Fibroblast of skin of abdomen (primary cell): ENCODE measurements at regions not wholly inside any gene's neighbourhood (a gene's known extent, or its start where the extent isn't known, plus 50 kb on each side); places are given as distances from the start of the nearest gene placed in this dataset.

Source experiments
- DNase-seq: peaks from one replicate; pipeline ENCODE4 v3.0.0-alpha.2; 2013

GRCh38 chr4:55175779-55176231, 50.4 kb upstream of the KDR start:
- peak; percentile 80 for DNase-seq

DNA sequence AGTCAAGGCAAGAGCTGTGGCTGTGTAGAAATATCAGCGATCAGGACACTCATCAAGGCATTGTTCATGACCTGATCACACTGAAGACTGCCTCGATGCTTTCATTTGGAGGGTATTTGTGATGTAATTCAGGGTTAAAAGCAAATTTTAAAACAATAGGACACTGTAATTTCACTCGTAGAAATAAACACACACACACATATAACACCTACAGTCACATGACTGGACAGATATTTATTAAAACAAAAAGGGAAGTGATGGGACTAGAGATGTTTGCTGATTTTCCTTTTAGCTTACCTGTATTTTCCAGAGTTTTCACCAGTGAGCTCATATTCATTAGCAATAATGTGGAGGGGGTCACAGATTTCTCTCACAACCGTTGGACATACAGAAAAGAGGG, 51.1 kb upstream of the KDR start:
- DNase-seq, result no peak

DNA sequence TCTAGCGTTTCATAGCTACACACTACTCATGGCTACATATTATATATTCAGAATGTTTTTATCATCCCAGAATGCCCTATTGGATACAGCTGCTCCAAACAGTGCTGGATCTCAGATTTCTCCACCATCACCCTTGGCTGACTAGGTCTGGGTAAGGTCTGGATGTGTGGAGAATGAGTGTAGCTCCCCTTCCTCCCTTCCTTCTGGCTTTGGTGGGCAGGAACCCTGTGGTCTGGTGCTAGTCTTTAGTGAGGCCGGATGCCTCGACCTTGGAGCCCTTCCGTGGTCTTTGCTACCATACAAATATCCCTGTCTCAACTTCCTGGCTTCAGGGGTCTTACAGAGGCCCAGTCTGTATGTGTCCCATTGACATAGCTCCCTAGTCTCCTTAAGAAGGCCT, 52.1 kb upstream of the KDR start:
- DNase-seq, result no peak

- DNase-seq, result no peak
Measured at GRCh38 chr4:55178226-55179005, 53.0 kb upstream of the KDR start.

DNA sequence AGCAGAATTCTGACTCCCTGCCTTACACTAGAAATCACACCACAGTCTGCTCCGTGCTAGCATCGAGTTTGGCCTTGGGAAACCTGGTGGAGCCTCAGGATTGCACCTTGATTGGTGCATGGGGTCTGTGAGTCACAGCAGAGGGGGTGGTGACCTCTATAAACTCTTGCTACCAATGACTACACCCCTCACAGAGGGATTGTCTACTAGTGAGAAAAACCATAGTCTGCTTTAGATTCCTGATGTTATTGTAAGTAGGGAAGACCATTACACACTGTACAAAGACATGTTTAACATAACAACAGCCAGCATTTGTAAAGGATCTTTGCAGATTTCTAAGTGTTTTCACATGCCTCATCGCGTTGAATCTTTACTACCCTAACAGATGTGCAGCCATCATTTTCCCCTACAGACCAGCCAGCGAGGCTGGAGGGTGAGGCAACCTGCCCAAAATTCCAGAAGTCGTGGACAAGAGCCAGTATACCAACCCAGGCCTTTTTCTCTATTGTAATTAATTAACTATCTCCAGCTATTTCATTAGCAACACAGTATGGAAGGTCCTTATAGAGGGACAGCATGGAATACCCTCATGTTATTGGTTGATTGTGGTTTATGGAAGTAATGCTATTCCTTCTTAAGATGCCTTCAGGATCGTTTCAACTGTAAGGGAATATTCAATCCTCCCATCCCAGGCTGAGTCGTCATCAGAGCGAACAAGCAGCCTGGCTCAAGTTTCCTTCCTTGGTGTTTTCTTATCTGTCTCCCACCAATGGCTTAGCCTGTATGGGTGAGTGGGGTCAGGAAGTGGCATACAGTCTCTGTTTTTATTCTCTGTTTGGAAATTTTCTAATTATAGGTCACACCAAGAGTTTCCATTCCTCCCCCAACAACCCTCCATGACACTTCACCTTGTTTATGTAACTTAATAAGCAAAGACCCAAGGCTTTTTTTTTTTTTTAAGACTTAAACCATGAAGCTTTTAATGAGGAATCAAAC, 55.9 kb upstream of the KDR start:
- DNase-seq, result peak; percentile 24

DNA sequence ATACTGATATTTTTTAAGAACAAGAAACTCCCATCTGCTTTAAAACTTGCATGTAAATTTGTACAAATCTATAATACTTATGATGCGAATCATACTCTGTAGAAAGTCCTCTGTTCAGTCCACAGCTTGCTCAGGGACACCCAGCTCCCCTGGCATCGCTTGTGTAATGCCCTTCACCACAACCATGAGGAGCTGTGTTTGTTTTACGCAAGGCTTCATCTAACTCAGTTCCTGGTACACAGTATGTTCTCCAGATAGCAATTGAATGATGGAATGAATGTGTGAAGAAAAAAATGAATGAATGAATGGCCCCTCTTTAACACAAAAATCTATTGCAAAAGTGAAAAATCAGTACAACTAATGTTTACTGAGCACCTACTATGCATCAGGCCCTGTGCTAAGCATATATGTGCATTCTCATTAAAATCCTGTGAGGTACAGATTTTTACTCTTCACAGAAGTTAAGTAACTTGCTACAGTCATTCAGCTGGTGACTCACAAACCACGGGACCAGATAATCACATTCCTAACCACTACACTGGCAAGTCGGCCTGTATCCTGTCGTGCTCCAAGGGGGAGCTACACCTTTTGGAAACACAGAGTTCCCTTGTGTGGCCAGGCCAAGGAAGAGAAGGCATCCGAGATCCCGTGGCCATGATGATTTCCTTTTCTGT, 58.7 kb upstream of the KDR start:
- DNase-seq, result peak; percentile 92

DNA sequence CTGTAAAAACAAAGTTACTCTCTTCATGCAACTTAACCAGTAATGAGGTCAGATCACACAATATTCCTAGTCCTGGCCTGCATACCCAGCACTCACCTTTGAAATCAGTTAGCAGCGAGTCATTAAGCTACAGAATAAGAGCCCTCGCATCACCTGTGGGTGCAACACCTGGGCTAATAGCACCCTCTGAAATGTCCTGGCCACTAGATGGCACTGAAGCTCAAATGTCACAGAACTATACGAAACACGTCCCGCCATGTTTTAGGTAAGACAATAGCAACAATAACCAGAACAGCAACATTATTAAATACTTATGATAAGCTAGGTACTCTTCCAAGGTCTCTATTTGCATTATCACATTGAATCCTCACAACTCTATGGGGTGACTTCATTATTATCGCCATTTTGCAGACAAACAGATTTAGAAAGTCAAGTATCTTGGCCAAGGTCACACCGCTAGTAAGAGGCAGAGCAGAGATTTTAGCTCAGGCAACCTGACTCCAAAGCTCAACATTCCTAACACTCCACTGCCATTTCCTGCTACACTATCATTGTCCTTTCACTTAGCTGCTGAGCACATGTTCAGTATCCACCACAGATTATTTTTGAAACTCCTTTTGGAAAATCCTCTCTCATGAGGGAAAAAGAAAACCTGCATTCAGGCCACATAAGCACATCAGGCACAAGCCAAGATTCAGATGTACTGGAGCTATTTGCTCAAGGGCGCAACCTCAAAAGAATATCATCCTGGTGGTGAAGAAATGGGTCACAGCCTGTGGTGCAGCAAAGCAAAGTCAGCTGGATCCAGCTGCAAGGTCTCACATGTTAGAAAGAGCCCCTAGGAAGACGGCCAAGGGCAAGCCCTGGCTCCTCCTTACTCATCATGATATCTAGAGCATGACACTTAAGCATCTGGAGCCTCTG, 59.5 kb upstream of the KDR start:
- peak; percentile 57 for DNase-seq

DNA sequence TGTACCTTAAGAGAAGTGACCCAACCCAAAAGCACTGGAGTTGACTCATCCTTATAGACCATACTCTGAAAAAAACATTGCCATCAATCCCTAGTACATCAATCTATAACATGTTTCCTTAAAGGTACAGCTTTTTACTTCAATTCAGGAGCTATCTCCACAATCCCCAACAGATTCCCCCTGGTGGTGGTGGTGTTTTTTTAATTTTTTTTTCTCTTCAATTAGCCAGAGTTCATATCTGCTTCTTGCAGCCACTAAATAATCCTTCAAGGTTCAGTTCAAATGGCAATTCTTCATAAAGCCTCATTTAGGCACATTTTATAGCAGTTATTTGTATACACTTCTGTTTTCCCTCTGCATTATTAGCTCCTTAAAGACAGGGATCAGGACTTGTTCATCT, 60.7 kb upstream of the KDR start:
- no peak for DNase-seq

- no peak for DNase-seq
Measured at GRCh38 chr4:55186700-55187099, 61.3 kb upstream of the KDR start.

DNA sequence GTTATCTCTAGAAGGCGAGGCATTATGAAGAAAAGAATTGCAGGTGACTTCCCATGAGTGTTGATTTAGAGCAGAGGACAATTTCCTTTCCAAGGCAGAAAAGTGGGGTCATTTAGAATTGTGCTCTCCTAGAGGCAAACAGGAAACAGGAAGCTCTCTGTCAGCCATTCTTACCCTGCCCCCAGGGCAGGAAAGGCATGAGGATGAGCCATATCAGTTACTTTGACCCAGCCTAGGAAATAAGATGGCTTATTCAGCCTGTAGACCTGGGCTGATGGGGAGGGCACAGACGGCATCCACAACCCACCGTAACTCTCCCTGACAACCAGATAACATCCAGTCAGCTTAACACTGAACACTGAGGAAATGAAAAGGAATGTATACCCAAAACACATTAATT, 88.8 kb upstream of the KDR start:
- DNase-seq, result no peak

DNA sequence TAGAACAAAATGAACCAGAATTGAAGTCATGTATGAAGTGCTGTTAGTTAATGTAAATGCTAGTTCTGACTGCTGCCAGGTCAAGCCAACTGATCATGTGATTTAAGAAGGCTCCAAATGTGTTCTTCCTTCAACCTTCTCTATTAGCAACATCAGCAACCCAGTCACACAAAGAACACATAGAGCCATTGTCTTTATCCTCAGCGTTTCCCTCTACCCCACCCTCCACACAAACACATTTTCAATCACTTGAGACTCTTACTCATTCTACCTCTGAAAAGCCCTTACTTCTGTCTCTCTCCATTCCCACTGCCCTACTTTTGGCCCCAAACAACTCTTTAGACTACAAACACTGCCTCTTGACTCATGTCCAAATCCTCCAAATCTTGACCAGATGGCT, 89.7 kb upstream of the KDR start:
- DNase-seq, result no peak

- peak; percentile 41 for DNase-seq
Measured at GRCh38 chr4:55216863-55217635, 91.7 kb upstream of the KDR start.

DNA sequence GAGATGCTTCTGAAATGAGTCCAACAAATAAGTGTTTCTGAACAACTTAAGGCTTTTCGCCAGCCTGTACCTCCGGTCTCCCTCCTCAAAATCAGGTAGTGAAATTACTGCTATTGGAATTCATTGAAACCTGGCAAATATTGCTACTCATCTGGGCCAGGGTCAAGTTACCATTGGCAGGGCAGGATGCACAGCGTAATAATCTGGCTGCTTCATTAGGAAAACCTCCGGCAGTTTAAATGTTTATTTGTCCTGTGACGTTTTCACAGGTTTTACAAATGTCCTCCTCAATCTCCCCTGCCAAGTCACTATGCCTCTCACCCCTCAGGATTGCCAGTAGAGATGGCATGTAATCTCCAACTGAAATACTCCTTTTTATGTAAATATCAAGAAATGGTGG, 92.6 kb upstream of the KDR start:
- DNase-seq, result no peak

GRCh38 chr4:55237839-55238238, 108.2 kb upstream of the SRD5A3 start:
- no peak for DNase-seq

DNA sequence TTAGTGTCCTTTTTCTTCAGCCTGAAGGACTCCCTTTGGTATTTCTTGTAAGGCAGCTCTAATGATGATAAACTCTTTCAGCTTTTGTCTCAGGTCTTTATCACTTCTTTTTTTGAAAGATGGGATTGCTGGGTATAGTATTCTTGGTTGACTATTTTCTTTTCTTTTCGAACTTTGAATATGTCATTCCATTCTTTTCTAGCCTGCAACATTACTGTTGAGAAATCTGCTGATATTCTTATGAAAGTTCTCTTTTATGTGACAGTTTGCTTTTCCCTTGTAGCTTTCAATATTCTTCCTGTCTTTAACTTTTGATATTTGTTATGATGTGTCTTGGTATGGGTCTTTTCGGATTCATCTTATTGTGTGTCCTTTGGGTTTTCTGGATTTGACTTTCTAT, 107.6 kb upstream of the SRD5A3 start:
- no peak for DNase-seq

DNA sequence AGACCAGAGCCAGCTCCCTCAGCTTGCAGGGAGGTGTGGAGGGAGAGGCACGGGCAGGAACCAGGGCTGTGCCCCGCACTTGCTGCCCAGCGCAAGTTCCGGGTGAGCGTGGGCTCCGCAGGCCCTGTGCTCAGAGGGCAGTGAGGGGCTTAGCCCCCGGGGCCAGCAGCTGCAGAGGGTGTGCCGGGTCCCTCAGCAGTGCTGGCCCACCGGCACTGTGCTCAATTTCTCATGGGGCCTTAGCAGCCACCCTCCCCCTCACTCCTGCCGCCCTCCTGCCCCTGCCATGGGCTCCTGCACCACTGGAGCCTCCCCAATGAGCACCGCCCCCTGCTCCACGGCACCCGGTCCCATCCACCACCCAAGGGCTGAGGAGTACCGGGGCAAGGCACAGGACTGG, 104.6 kb upstream of the SRD5A3 start:
- DNase-seq, result no peak

DNA sequence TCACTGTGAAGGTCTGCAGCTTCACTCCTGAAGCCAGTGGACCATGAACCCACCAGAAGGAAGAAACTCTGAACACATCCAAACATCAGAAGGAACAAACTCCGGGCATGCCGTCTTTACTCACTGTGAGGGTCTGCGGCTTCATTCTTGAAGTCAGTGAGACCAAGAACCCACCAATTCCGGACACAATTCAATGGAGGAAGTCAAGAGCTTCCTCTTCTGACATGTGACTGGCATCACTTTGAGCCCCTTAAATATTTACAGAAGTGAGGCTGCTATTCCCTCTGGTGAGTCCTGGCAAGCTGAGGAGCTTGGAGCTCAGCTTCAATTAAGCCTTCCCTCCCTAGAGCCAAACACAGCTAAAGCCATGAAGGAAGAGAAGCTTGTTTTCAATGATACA, 103.5 kb upstream of the SRD5A3 start:
- DNase-seq, result no peak

DNA sequence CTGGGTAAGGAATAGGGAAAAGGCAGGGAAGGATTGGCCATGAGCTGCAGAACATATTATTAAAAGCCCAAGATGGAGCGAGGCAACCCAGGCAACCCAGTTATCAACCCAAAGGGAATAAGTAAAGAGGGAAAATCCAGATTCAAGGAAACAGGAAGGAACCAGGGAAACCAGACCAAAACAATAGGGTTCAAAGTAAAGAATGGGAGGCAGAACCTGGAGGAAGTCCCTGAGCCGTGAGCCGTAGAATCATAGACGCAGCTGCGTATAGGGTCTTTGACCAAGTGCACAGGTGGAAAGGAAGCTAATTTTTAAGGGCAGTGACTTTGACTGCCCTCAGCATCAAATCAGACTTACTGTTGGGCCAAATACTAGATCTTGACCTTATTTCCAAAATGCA, 98.5 kb upstream of the SRD5A3 start:
- DNase-seq, result no peak

DNA sequence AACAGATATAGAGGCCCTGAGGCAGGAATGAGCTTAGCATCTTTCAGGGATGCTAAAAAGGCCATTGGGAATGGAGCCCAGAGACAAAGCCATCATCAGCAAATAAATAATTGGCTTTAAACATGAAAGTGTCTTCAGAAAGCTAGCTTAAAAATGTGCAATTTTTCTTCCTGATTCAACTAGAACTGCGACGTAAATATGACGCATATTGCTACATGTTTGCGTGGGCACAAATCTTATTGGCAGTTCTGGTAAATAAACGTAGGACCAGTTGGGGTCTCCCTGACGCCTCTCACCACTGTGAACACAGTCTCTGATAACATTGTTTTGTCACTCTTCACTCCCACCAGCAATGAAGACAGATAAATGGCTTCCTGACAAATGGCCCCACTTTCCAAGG, 97.3 kb upstream of the SRD5A3 start:
- no peak for DNase-seq

DNA sequence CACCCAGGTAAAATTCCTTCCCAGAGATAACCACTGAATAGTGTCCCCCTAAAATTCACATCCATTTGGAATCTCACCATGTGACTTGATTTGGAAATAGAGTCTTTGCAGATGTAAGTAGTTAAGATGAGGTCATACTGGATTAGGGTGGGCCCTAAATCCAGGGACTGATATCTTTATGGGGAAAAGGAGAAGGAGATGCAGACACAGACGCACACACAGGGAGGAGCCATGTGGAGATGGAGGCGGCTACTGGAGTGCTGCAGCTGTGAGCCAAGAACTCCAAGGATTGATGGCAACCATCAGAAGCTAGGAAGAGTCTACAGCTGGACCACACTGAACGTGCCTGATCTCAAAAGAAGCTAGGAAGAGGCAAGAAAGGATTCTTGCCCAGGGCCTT, 96.6 kb upstream of the SRD5A3 start:
- no peak for DNase-seq

GRCh38 chr4:55251342-55251741, 94.7 kb upstream of the SRD5A3 start:
- DNase-seq, result peak; percentile 25
